ENCODE measurements at regions not wholly inside any gene's neighbourhood (a gene's known extent, or its start where the extent isn't known, plus 50 kb on each side); places are given as distances from the start of the nearest gene placed in this dataset.

GRCh38 chr16:54847207-54847606 is 83.5 kb upstream of the IRX5 start:
- Histone ChIP-seq H2AFZ (no peak overlapping the region), H3K9me3 (ENCODE audit: control insufficient read depth, low read length) (no peaks in the 10 kb centered on the region), H3K79me2 (no peaks in the 10 kb centered on the region), H3K4me2 (ENCODE audit: low read length) (no peak overlapping the region), H3K4me1 (no peaks in the 10 kb centered on the region), H3K27me3 (ENCODE audit: control insufficient read depth, insufficient read depth, low read length) (no peaks in the 10 kb centered on the region), H3K9ac (no peak overlapping the region), H3K4me3 (ENCODE audit: low read depth, low read length) (no peak overlapping the region), H3K27ac (no peak overlapping the region), H3K36me3 (ENCODE audit: control insufficient read depth, insufficient read depth, low read length) (no peaks in the 10 kb centered on the region)
- TF ChIP-seq CTCF (IDR thresholded peaks at IDR 0.05) = no peak

- no peak overlapping the region for H3K4me2 ChIP-seq (ENCODE audit: low read length)
- H3K9me3 ChIP-seq (ENCODE audit: control insufficient read depth, low read length) = no peaks in the 10 kb centered on the region
- no peaks in the 10 kb centered on the region for H3K79me2 ChIP-seq
- no peak overlapping the region for H3K4me3 ChIP-seq (ENCODE audit: low read depth, low read length)
- TF ChIP-seq CTCF (IDR thresholded peaks at IDR 0.05) = no peak
- no peaks in the 10 kb centered on the region for H3K4me1 ChIP-seq
- no peak overlapping the region for H3K9ac ChIP-seq
- H3K27ac ChIP-seq = no peak overlapping the region
- no peak overlapping the region for H2AFZ ChIP-seq
- H3K27me3 ChIP-seq (ENCODE audit: control insufficient read depth, insufficient read depth, low read length) = no peaks in the 10 kb centered on the region
- no peaks in the 10 kb centered on the region for H3K36me3 ChIP-seq (ENCODE audit: control insufficient read depth, insufficient read depth, low read length)
Observed at GRCh38 chr16:54846766-54847165, 83.9 kb upstream of the IRX5 start.

GRCh38 chr16:54843424-54843750 is 87.3 kb upstream of the IRX5 start:
- no peaks in the 10 kb centered on the region for H3K9me3 ChIP-seq (ENCODE audit: control insufficient read depth, low read length)
- no peaks in the 10 kb centered on the region for H3K36me3 ChIP-seq (ENCODE audit: control insufficient read depth, insufficient read depth, low read length)
- H3K4me1 ChIP-seq = no peaks in the 10 kb centered on the region
- no peak overlapping the region for H3K4me3 ChIP-seq (ENCODE audit: low read depth, low read length)
- H3K27me3 ChIP-seq (ENCODE audit: control insufficient read depth, insufficient read depth, low read length) = no peaks in the 10 kb centered on the region
- TF ChIP-seq CTCF (IDR thresholded peaks at IDR 0.05) = no peak
- H2AFZ ChIP-seq = no peak overlapping the region
- no peak overlapping the region for H3K4me2 ChIP-seq (ENCODE audit: low read length)
- H3K9ac ChIP-seq = no peak overlapping the region
- no peak overlapping the region for H3K27ac ChIP-seq
- H3K79me2 ChIP-seq = no peaks in the 10 kb centered on the region

- TF ChIP-seq CTCF (IDR thresholded peaks at IDR 0.05) = no peak
- no peak overlapping the region for H3K9ac ChIP-seq
- no peaks in the 10 kb centered on the region for H3K9me3 ChIP-seq (ENCODE audit: control insufficient read depth, low read length)
- no peaks in the 10 kb centered on the region for H3K79me2 ChIP-seq
- no peak overlapping the region for H3K27ac ChIP-seq
- no peak overlapping the region for H3K4me2 ChIP-seq (ENCODE audit: low read length)
- H3K4me1 ChIP-seq = no peaks in the 10 kb centered on the region
- no peaks in the 10 kb centered on the region for H3K36me3 ChIP-seq (ENCODE audit: control insufficient read depth, insufficient read depth, low read length)
- H3K27me3 ChIP-seq (ENCODE audit: control insufficient read depth, insufficient read depth, low read length) = no peaks in the 10 kb centered on the region
- no peak overlapping the region for H2AFZ ChIP-seq
- no peak overlapping the region for H3K4me3 ChIP-seq (ENCODE audit: low read depth, low read length)
Observed at GRCh38 chr16:54842743-54843423, 87.8 kb upstream of the IRX5 start.

GRCh38 chr16:54829691-54830090 is 101.0 kb upstream of the IRX5 start:
- Histone ChIP-seq H3K27ac (no peak overlapping the region), H3K36me3 (ENCODE audit: control insufficient read depth, insufficient read depth, low read length) (no peaks in the 10 kb centered on the region)
- no peak for TF ChIP-seq CTCF (IDR thresholded peaks at IDR 0.05)

More at GRCh38 chr16:54829691-54830090, 101.0 kb upstream of the IRX5 start:
- Histone ChIP-seq H2AFZ (no peak overlapping the region), H3K9ac (no peak overlapping the region), H3K4me2 (ENCODE audit: low read length) (no peak overlapping the region), H3K4me1 (no peaks in the 10 kb centered on the region), H3K27me3 (ENCODE audit: control insufficient read depth, insufficient read depth, low read length) (no peaks in the 10 kb centered on the region), H3K79me2 (no peaks in the 10 kb centered on the region), H3K4me3 (ENCODE audit: low read depth, low read length) (no peak overlapping the region), H3K9me3 (ENCODE audit: control insufficient read depth, low read length) (no peaks in the 10 kb centered on the region)
